Hepatic stellate cell (primary cell): ENCODE measurements at regions not wholly inside any gene's neighbourhood (a gene's known extent, or its start where the extent isn't known, plus 50 kb on each side); places are given as distances from the start of the nearest gene placed in this dataset.
A peak's percentile ranks its signal among the peaks of the same experiment; 100 is the strongest.

Experiments used
- DNase-seq: peaks from one replicate; pipeline ENCODE4 v3.0.0; 2011; ENCODE audit warnings: low spot score

DNA sequence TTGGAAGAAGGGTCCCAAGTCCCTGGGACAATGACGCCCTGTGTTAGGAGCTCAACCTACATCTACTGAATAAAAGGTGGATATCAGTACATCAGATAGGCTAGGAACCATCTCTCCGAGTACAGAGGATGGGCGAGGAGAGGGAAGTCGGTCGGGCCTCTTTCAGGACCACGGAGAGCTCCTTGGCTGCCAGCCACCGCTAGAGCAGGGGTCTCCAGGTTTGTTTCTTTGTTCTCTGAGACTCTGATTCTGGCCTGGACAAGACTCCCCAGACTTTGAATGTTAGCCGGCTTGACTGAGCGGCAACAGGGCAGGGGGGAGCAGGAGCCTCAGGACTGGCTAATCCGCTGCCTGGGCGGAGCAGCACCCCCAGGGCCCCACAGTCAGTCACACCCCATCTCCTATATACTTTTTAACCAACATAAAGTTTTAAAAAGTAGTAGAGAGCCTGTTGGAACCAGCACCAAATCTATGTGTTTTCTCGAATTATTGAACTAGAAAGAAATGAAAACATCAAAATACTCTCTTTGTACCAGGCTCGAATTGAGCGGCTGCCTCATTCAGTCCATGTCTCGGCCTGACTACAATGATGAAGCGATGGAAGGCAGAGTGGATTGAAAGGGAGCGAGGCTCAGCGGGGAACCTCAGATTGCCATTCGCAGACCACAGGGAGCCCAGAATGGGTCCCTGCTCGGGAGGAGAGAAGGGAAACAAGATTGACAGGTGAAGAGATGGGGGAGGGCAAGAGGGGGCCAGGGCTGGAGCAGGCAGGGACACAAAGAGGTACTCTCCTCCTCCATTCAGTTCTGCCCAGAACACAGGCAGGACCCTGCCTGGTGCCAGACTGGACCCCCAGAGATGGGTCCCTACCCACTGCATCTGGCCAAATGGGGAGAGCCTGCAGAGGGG, 131.6 kb downstream of the TPRA1 start:
- DNase-seq, result no peak

DNA sequence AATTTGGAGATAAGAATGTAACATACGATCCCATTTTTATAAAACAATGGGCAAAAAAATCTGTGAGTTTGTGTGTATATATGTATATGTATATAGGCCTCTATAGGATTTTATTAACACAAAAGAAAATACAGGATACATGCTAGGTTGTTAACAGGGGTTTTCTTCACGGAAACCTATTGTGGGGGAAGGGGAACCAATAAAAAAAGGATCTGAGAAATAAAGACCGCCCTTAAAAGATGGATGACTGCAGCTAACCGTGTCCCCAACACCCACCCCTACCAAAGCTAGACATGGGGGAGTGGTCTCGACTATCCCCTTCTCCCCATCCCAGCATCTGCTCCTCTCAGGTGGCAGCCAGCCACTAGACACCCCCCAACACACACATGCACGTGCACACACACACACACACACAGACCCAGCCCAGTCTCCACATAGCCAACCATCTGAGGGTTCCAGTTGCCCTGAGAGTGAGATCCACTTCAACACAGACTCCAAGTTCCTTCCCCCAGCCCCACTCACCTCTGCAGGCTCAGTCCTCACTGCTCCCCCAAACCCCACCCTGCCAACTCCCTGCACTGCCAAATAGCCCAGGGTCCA, 132.9 kb downstream of the TPRA1 start:
- DNase-seq, result no peak

DNA sequence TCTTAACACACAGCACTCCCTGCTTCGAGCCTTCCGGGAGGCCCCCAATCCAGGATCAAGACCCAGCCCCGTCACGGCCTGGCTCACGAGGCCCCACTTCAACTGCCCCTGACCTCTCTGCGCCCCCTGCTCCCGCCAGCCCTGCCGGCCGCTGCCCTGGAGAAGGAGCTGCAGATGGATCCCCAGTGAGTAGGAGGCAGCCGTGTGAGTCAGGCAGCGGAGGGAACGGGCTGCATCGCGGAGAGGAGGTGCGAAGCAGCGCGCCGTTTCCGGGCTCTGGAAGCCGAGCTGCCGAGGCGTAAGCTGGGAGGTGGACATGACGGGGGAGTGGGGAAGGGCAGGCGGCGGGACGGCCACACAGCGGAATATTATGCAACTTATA, 133.4 kb downstream of the TPRA1 start:
- DNase-seq, result peak; percentile 69

DNA sequence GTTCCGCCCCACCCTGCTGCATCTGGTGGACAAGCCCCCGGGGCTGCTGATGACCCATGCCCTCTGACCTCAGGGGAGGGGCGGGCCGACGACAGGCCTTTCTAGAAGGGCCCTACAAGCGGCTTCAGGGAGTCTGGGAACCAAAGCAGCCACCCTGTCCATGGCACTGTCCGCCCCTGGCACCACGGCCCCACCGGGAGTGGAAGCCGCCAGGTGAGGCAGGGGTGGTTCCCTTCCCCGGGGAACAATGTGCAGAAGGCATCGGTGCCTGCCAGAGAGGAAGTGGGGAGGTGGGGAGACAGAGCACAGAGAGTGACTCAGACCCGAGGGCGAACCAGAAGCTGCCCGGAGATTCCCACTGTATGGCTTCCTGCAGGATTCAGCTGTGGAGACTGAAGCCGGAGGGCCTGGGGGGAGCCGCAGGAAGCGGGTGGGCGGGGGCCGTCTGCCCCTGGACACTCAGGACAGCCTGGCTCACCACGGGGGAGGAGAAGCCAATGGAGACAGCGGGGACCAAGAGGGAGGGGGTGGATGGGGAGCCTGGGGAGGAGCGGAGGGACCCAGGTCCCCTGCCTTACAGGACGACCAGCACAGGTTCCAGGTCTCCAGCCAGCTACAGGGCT, 134.0 kb downstream of the TPRA1 start:
- DNase-seq, result peak; percentile 66

DNA sequence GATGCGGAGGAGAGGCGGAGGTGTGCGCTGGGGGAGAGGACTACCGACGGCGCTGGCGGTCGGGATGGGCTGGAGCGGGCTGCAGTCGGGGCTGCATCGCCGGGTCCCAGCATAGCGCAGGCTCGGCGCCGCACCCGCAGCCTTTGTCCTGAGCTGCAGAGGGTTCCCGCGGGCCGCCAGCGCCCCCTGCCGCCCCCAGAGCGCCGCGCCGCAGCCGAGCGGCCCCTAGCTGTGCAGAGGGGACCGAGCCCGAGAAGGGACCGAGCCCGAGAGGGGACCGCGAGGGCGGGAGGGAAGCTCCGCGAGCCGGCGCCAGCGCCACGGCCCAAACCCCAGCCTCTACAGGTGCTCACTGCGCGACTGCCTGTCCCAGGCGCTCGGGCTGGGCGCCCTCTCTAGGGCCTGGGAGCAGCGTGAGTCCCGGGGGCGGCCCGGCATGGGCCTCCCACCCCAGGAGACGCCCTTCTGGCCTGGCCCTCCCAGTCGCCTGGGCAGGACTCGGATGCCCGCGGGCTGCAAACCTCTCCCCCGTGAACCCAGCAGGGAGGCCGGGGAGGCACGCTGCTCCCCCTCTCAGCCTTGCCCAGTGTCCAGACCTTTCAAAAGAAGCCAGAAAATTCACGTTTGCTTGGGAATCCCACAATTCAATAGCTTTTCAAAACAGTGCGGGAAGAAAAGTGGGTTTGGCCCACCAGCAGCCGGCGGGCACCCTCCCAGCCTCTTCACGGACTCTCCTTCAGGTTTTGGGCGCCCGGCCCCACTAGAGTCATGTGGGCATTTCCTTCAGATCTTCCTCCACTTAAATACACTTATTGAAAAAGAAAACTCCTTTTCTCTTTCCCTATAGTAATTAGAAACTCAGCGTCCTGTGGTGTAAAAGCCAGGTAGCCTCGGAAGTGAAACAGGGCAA, 134.7 kb downstream of the TPRA1 start:
- peak; percentile 89 for DNase-seq

DNA sequence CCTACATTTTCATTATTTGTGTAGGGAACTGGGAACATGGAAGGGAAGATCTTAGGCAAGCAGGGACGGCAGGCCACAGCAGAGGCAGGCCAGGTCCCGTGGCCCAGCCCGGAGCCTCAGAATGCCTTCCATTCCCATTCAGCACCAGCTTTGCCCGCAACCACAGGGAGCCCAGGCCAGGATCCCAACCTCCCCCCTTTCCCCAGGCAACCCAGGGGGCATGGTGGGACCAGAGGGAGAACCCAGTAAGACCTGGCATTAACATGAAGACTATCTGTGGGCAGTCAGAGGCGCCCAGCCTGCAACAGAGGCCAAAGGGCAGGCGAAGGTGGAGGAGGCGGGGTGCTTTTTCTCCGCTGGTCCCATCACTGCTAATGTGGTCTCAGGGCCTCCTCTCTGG, 135.6 kb downstream of the TPRA1 start:
- no peak for DNase-seq

DNA sequence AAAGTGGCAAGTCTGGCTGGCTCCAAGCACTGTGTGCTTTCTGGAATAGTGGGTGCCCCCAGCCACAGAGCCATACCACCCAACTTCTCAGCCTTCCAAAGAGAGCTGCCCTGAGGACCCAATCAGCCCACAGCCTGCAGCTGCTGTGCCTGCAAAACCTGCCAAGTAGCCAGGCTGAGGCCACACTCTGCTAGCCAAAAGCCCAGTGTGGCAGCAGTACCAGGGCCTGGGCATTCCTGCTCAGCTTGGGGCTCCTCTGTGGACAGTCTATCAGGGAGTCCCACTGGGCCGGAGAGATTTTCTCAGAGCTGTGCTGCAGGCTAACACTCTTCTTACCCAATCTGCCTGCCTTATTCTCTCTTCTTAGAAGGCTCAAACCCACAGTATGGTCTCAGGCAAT, 136.5 kb downstream of the TPRA1 start:
- DNase-seq, result no peak

DNA sequence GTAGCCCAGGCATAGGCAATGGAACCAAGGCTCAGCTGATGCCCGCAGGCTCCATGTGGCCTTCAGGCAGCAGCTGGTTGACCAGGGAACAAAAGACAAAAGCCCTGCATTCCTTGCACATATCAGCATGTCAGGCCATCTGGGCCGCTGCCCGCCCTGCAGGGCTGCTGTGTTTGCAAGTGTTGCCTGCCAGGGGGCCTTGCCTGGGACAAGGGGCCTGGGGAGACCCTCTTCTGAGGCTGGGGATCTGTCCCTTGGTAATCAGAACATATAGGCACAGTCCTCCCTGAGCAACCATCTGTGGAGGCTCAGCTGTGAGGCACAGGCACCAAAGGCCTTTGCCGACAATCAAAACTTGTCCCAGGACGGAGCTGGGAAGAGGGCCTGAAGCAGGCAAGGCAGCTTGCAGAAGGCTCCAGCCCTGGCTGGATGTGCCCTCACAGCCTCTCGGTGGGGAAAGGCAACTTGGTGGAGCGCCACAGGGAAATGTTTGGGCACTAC, 138.2 kb downstream of the TPRA1 start:
- DNase-seq, result no peak

DNA sequence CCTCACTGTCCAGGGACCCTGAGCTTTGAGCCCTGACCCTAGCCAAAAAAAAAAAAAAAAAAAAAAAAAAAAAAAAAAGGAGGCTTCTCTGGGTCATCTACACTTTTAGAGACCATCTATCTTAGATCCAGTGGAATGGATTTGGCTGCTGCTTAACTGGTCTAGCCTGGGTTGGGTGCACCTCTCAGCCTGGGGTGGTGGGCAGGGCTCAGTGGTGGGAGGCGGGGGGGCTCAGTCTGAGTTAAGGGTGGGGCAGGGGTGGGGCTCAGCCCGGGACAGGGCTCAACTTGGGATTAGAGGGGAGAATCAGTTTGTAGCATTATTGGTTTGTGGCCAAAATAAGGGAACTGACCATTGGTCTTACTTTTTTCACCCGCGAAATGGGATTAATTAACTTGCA, 139.2 kb downstream of the TPRA1 start:
- no peak for DNase-seq

DNA sequence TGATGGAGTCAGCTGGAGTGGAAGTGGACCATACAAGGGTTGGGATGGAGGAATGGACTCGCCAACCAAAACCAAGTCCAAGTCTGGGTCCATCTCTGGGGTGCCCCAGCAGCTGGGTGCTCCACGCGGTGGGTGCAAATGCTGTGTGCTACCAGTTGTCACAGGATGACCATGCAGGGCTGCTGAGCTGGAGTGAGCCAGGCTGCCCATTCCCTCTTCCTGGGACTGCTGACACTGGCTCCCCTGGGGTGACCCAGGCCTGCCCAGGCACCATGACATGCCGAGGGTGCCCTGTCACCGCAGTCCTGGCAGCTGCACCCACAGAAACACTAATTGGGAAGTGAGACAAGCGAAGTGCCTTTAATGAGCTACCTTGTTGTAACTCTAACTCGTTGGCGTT, 140.2 kb downstream of the TPRA1 start:
- DNase-seq, result no peak

DNA sequence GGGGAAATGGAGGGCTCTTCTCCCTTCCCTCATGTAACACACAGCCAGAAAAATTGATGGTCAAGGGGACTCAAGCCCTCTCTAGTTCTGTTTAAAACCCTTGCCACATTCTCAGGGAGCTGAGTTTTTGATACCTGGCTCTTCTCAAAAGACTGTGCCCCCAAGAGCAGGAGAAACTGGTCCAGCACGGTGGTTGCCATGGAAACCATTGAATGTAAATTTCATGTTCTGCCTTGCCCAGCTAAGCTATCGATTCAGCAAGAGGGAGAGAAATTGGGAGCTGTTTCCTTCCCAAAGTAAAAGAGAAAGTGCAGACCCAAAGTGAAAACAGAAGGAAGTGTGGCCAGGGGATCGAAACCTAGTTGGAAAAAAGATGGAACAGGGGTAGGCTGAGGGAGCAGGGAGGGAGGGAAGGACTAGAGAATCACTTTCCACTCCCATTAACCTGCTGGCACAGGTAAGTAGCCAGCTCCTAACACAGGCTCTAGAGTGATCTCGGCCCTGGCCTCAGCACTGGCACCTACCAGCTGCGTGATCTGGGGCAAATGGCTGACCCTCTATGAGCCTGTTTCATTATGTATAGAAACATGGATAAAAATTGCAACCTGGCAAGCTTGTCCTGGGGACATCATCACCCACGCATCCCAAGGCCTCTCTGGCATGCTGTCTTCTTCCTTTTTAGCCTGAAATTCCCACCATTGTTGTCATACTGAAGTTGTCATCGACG, 140.9 kb downstream of the TPRA1 start:
- no peak for DNase-seq

DNA sequence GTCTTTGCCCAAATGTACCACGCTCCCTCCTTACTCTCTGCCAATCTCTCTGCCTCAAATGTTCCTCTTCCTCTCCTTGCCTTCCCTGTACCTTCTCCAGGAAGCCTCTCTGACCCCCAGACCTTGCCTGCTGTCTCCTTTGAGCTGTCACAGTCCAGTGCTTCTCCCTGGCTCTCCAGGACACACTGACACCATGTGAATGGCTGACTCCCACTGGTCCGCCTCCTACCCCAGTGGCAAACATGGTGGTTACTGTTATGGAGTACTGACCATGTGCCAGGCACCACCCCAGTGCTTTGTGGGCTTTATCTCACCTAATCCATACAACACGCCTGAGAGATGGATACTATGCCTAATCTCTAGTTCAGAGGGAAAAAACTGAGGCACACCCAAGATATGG, 141.9 kb downstream of the TPRA1 start:
- no peak for DNase-seq

DNA sequence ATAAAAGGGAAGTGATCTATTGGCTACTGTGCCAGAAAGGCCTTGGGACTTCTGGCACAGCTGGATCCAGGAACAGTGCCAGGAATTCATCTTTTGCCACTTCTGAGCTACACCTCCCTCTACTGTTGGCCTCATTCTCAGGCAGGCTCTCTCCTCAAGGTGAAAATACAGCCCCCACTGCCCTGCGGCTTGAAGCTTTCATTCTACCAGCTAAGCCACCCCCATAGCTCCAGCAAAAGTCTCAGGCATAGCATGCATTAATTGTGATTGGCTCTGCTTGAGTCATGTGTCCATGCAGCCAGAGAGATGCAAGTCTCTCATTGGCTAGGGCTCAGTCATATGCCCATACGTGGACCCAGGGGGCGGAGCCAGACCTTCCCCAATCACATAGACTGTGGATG, 142.4 kb downstream of the TPRA1 start:
- DNase-seq, result no peak

DNA sequence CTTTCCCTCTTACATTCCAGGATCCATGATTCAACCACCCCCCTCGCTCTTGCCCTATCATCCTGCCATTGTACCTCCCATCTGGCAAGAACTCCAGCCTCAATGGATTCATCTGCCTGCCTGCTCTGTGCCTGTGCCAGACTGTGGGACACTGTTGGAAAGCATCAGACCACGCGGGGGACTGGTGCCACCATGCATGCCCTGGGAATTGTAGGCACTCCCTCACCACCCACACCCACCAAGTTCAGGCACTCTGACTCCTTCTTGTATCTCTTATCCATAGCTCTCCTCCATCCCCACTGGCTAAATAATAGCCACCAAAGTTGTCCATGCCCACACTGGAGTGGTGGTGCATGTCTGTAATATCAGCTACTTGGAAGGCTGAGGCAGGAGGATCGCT, 143.8 kb downstream of the TPRA1 start:
- DNase-seq, result no peak

DNA sequence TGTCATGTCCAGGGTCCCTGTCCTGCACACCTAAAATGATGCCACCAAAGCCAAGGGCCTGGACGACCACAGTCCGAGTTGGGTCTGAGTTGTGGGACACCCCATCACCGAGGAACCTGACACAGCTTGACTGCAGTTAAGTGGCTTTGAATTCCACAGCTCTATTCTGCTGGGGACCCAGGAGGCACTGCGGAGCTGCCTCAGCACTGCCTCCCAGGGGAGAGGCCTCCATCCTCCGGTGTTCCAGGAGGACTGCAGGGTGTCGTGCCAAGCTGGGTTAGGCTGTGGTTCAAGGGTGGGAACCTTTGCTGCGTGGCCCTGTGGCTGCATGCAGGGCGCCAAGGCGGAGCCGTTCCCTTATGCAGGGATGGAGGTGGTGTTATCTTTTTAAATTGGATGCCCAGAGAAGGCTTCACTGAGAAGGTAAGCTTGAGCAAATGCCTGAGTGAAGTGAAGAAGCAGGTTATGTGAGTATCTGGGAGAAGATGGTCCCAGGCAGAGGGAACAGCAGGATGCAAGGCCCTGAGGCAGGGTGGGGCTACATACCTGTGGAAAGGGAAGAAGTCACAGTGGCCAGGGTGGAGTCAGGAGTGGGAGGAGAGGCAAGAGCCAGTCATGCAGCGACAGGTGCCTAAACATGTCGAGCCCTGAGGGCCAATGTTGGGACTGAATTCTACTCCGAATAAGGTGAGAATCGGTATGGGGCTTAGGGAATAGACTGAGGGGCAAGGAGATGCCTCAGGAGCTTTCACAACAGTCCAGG, 144.8 kb downstream of the TPRA1 start:
- DNase-seq, result no peak

DNA sequence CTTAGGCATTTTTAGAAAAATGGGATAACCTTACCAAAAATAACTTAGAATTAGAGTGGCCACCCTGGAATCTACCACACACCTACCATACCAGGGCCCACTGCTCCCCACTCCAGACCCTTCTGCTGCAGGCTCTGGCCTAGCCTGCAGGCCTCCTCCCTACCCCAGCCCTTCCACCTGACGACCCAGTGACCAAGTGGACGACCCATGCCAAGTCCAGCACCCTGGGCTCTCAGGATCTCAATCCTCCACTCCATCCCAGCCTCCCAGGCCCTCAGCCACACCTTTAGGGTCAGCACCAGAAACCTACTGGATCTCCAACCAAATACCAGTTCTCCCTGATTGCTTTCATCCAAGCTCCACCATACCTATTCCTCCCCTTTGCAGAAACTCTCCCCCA, 145.8 kb downstream of the TPRA1 start:
- DNase-seq, result no peak

DNA sequence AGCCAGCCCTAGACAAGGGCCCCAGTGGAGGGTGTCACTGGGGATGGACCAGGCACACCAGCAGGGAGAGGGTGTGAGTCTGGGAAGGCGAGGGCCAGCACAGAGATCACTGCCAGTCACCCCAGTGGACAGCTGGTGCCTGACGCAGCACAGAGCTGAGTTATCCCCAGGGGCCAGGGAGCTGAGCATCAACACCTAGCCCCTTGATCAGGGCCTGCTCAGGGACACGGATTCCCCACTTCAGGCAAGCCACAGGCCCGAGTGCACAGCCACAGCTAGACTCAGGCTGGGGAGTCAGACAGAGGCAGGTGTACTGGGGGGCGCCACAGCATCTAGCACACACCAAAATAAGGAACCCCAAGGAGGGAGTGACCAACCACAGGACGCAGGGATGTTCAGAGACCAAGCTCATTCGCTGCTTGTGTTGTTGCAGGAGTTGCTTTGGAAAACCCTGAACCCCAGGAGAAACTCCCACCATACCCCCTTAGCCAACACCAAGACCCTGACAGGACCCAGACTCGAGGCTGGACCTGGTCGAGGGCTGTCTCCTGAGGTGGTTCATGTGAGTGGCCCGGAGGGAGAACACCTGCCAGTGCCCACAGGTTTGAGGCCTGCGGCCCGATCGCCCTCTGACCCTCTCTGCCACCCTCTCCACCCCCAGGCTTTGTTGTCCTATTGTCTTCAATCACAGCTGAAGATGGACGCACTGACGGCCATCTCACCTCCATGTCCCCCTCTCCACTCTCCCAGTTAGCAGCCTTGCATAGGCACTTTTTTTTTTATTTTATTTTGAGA, 146.8 kb downstream of the TPRA1 start:
- DNase-seq, result no peak

DNA sequence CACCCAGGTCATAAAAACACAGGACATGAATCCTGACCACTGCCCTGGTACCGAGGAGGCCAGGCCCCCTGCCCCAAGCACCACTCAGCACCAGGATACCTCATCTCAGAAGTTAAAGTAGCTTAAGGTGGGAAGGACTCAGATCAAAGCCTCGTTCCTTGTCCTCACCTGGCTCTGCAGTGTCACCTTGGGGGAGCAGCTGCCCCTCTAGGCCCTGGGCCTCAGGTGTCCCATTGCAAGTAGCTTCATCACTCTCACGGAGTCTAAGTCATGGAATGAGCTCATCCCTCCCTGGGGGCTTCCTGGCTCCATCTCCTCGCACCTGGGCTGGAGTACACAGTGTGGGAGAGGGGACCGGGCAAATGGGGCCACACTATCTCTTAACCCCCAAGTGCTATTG, 148.0 kb downstream of the TPRA1 start:
- no peak for DNase-seq

DNA sequence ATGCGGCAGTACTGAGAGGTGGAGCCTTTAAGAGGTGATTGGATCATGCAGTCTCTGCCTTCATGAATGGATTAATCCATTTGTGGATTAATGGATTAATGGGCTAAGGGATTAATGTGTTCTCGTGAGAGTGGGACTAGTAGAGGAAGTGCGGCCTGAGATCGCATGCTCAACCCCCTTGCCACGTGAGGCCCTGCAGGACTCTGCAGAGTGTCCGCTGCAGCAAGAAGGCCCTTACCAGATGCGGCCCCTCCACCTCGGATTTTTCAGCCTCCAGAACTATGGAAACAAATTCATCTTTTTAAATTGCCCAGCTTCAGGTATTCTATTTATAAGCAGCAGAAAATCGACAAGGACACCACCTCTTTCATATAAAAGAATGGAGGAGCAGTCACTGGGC, 148.8 kb downstream of the TPRA1 start:
- no peak for DNase-seq

DNA sequence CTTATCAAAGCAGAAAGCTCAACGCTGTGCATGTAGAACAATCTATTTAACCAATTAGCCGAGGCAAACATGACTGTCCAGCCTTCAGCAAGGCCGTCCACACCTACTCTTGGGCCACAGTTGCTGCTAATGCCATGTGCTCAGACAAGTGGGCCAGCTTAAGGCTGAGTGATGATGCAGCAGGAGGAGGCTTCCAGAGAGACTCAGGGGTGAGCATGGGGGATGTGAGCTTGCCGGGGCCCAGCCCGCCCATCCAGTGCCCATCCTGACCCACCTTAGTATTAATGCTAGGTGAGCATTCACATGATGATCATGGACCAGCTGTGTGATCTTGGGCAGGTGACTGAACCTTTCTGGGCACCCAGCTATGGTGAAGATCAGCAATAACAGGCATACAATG, 150.1 kb downstream of the TPRA1 start:
- no peak for DNase-seq
